ENCODE measurements at regions not wholly inside any gene's neighbourhood (a gene's known extent, or its start where the extent isn't known, plus 50 kb on each side); places are given as distances from the start of the nearest gene placed in this dataset.

- DNase-seq (ENCODE audit: low spot score), result no peak
- peak overlapping the region; percentile 100 for H3K27ac ChIP-seq
- no peak for TF ChIP-seq CTCF (conservative IDR thresholded peaks at IDR 0.05; ENCODE audit: low read depth)
- POLR2A ChIA-PET (ENCODE audit: low non-redundant PET), result no interaction called here
- CTCF ChIA-PET, result no interaction called here
Measured at GRCh38 chr21:43364261-43364510, 62.7 kb downstream of the SIK1 start.

- TF ChIP-seq CTCF (conservative IDR thresholded peaks at IDR 0.05; ENCODE audit: low read depth), result no peak
- DNase-seq (ENCODE audit: low spot score), result no peak
- peak overlapping the region; percentile 100 for H3K27ac ChIP-seq
- ChIA-PET CTCF (no interaction called here), POLR2A (ENCODE audit: low non-redundant PET) (interaction anchor here (0.6 kb wide), 1 partner anchor 282 kb away, joined by 3 read pairs; no protein-coding TSS in a partner anchor)
Measured at GRCh38 chr21:43363506-43364260, 63.2 kb downstream of the SIK1 start.

GRCh38 chr21:43362915-43363314, 64.0 kb downstream of the SIK1 start:
- ChIA-PET CTCF (no interaction called here), POLR2A (ENCODE audit: low non-redundant PET) (interaction anchor here (0.6 kb wide), 1 partner anchor 283 kb away, joined by 3 read pairs; no protein-coding TSS in a partner anchor)

GRCh38 chr21:43362321-43362791, 64.6 kb downstream of the SIK1 start:
- ChIA-PET CTCF (no interaction called here), POLR2A (ENCODE audit: low non-redundant PET) (no interaction called here)
- TF ChIP-seq CTCF (conservative IDR thresholded peaks at IDR 0.05; ENCODE audit: low read depth), result no peak

More at GRCh38 chr21:43362915-43363314, 64.0 kb downstream of the SIK1 start:
- peak overlapping the region; percentile 100 for H3K27ac ChIP-seq
- TF ChIP-seq CTCF (conservative IDR thresholded peaks at IDR 0.05; ENCODE audit: low read depth), result no peak
- DNase-seq (ENCODE audit: low spot score), result no peak

GRCh38 chr21:43361493-43362296, 65.2 kb downstream of the SIK1 start:
- no peak for TF ChIP-seq CTCF (conservative IDR thresholded peaks at IDR 0.05; ENCODE audit: low read depth)
- POLR2A ChIA-PET (ENCODE audit: low non-redundant PET), result interaction anchor here (0.6 kb wide), 1 partner anchor 160 kb away, joined by 4 read pairs; no protein-coding TSS in a partner anchor
- DNase-seq (ENCODE audit: low spot score), result peak; percentile 86
- CTCF ChIA-PET, result interaction anchor here (0.6 kb wide), 1 partner anchor 35 kb away, joined by 3 read pairs; no protein-coding TSS in a partner anchor
- peak overlapping the region; percentile 100 for H3K27ac ChIP-seq

More at GRCh38 chr21:43362321-43362791, 64.6 kb downstream of the SIK1 start:
- H3K27ac ChIP-seq, result peak overlapping the region; percentile 100
- DNase-seq (ENCODE audit: low spot score), result peak; percentile 66

- ChIA-PET POLR2A (ENCODE audit: low non-redundant PET) (no interaction called here), CTCF (interaction anchor here (0.6 kb wide), 1 partner anchor 34 kb away, joined by 3 read pairs; no protein-coding TSS in a partner anchor)
- DNase-seq (ENCODE audit: low spot score), result no peak
- TF ChIP-seq CTCF (conservative IDR thresholded peaks at IDR 0.05; ENCODE audit: low read depth), result no peak
- H3K27ac ChIP-seq, result peak overlapping the region; percentile 100
Measured at GRCh38 chr21:43361127-43361492, 65.8 kb downstream of the SIK1 start.

All from RWPE1 (cell line).